H1 (cell line): ENCODE measurements at regions not wholly inside any gene's neighbourhood (a gene's known extent, or its start where the extent isn't known, plus 50 kb on each side); places are given as distances from the start of the nearest gene placed in this dataset.

Source experiments
- CTCF ChIA-PET: fragments of 300-600 bp; sonication (Branson Sonifier 250); formaldehyde crosslinking; loops from one replicate; lab custom pipeline; 2021; ENCODE audit not compliant: partially characterized antibody; lab: Charles Lee
- POLR2A ChIA-PET: fragments of 300-600 bp; sonication (Branson Sonifier 250); formaldehyde crosslinking; loops from one replicate; lab custom pipeline; 2021; ENCODE audit warnings: inconsistent platforms; ENCODE audit not compliant: partially characterized antibody; lab: Charles Lee
- DNase-seq, 2 experiments: peaks; one replicate each; pipeline versions ENCODE4 v3.0.0 to v3.0.0-alpha.2; 2010 to 2022; ENCODE audit warnings: low spot score in 2 of 2, low read depth in 1 of 2, mixed read lengths in 1 of 2
- FAIRE-seq: peaks from 2 replicates; lab custom pipeline; 2011; peaks lifted over from hg19 to GRCh38; lab: Jason Lieb, UNC
- H2AFZ ChIP-seq: 2 replicates; pipeline ENCODE4 v1.8.1; 2012; ENCODE audit warnings: low read length, inconsistent platforms
- H2AK5ac ChIP-seq: 2 replicates; pipeline ENCODE4 v1.6.1; 2013; ENCODE audit warnings: low read depth, low read length
- H2BK120ac ChIP-seq: replicated peaks from 2 replicates; pipeline ENCODE3; 2013; ENCODE audit warnings: low read depth, low read length, inconsistent platforms
- H2BK12ac ChIP-seq: 2 replicates; pipeline ENCODE4 v1.6.1; 2013; ENCODE audit warnings: low read depth, low read length
- H2BK15ac ChIP-seq: 2 replicates; pipeline ENCODE4 v1.6.1; 2013; ENCODE audit warnings: low read length
- H2BK20ac ChIP-seq: 2 replicates; pipeline ENCODE4 v1.6.1; 2013; ENCODE audit warnings: low read length
- H2BK5ac ChIP-seq: 2 replicates; pipeline ENCODE4 v1.6.1; 2013; ENCODE audit warnings: low read depth, low read length
- H3K14ac ChIP-seq: 2 replicates; pipeline ENCODE4 v1.6.1; 2013; ENCODE audit warnings: inconsistent platforms; ENCODE audit not compliant: insufficient read length
- H3K18ac ChIP-seq: 2 replicates; pipeline ENCODE4 v1.6.1; 2013; ENCODE audit warnings: low read length; ENCODE audit errors: extremely low read depth
- H3K23ac ChIP-seq: 2 replicates; pipeline ENCODE4 v1.6.1; 2013; ENCODE audit warnings: inconsistent platforms; ENCODE audit not compliant: insufficient read length
- H3K23me2 ChIP-seq: 2 replicates; pipeline ENCODE4 v1.6.1; 2013; ENCODE audit warnings: low read depth, low read length
- H3K27ac ChIP-seq: 2 replicates; pipeline ENCODE4 v1.6.1; 2011; ENCODE audit warnings: low read depth, low read length, inconsistent platforms
- H3K27me3 ChIP-seq, 4 experiments: replicated peaks in 1 of 4; 1 replicate in 1 of 4; 2 replicates in 3 of 4; pipeline versions ENCODE4 v1.6.1 to v1.8.1; 2011 to 2013; ENCODE audit warnings: low read length in 3 of 4, mild to moderate bottlenecking in 3 of 4, inconsistent platforms in 2 of 4, mixed read lengths in 2 of 4, moderate library complexity in 1 of 4; ENCODE audit not compliant: control insufficient read depth in 3 of 4, insufficient read depth in 3 of 4; ENCODE audit errors: extremely low read depth in 1 of 4
- H3K36me3 ChIP-seq, 4 experiments: 2 replicates each; pipeline versions ENCODE4 v1.6.1 to v1.8.1; 2011 to 2013; ENCODE audit warnings: mild to moderate bottlenecking in 4 of 4, low read length in 3 of 4, moderate library complexity in 2 of 4, control low read depth in 1 of 4, inconsistent platforms in 1 of 4; ENCODE audit not compliant: insufficient read depth in 4 of 4, control insufficient read depth in 2 of 4
- H3K4ac ChIP-seq: replicated peaks from 2 replicates; pipeline ENCODE3; 2013; ENCODE audit warnings: low read length, low read depth, mixed read lengths, inconsistent platforms; ENCODE audit not compliant: insufficient read length
- H3K4me1 ChIP-seq, 4 experiments: replicated peaks in 1 of 4; 1 replicate in 1 of 4; 2 replicates in 3 of 4; pipeline versions ENCODE4 v1.6.1 to v1.8.1; 2011 to 2013; ENCODE audit warnings: low read length in 3 of 4, inconsistent platforms in 2 of 4, mixed read lengths in 1 of 4; ENCODE audit not compliant: insufficient read depth in 4 of 4, control insufficient read depth in 3 of 4
- H3K4me2 ChIP-seq, 2 experiments: 2 replicates each; pipeline versions ENCODE4 v1.6.1 to v1.8.1; 2011 to 2013; ENCODE audit warnings: low read depth in 2 of 2, low read length in 2 of 2, control low read depth in 1 of 2, inconsistent platforms in 1 of 2, mild to moderate bottlenecking in 1 of 2; ENCODE audit not compliant: insufficient read depth in 1 of 2
- H3K4me3 ChIP-seq, 4 experiments: fragments of 200-600, 300-600 bp in 1 of 4; sonication (generic), shearing (Covaris generic), sonication (Bioruptor Twin) in 1 of 4; 2 replicates each; pipeline versions ENCODE4 v1.5.1 to v1.8.1; 2011 to 2016; ENCODE audit warnings: low read length in 4 of 4, low read depth in 3 of 4, control low read depth in 2 of 4, inconsistent platforms in 2 of 4, mild to moderate bottlenecking in 2 of 4, mixed read lengths in 1 of 4, moderate library complexity in 1 of 4; ENCODE audit not compliant: insufficient read depth in 2 of 4; ENCODE audit errors: extremely low read depth in 1 of 4
- H3K56ac ChIP-seq: replicated peaks from 2 replicates; pipeline ENCODE3; 2013; ENCODE audit warnings: low read depth, mild to moderate bottlenecking, mixed read lengths, low read length, inconsistent platforms; ENCODE audit not compliant: insufficient read length
- H3K79me1 ChIP-seq: 2 replicates; pipeline ENCODE4 v1.6.1; 2013; ENCODE audit warnings: low read depth, low read length, control low read depth
- H3K79me2 ChIP-seq, 2 experiments: 2 replicates each; pipeline versions ENCODE4 v1.6.1 to v1.8.1; 2012 to 2013; ENCODE audit warnings: low read length in 2 of 2, mild to moderate bottlenecking in 2 of 2, inconsistent platforms in 1 of 2; ENCODE audit not compliant: insufficient read depth in 2 of 2, control insufficient read depth in 1 of 2
- H3K9ac ChIP-seq, 4 experiments: replicated peaks in 1 of 4; 1 replicate in 1 of 4; 2 replicates in 3 of 4; pipeline versions ENCODE4 v1.6.1 to v1.8.1; 2011 to 2013; ENCODE audit warnings: low read depth in 3 of 4, low read length in 3 of 4, control low read depth in 2 of 4, mild to moderate bottlenecking in 2 of 4, moderate library complexity in 2 of 4, inconsistent platforms in 1 of 4; ENCODE audit errors: extremely low read depth in 1 of 4
- H3K9me3 ChIP-seq, 2 experiments: 2 replicates each; pipeline versions ENCODE4 v1.6.1 to v1.8.1; 2012 to 2013; ENCODE audit warnings: mild to moderate bottlenecking in 2 of 2, moderate library complexity in 2 of 2, control low read depth in 1 of 2, inconsistent platforms in 1 of 2, low read depth in 1 of 2, low read length in 1 of 2, mixed read lengths in 1 of 2; ENCODE audit not compliant: insufficient read depth in 2 of 2
- H4K20me1 ChIP-seq, 2 experiments: replicated peaks in 1 of 2; 2 replicates each; pipeline versions ENCODE3 to v1.8.1; 2011 to 2013; ENCODE audit warnings: inconsistent platforms in 2 of 2, low read length in 2 of 2, mild to moderate bottlenecking in 1 of 2; ENCODE audit not compliant: insufficient read depth in 2 of 2, control insufficient read depth in 1 of 2
- H4K5ac ChIP-seq: 2 replicates; pipeline ENCODE4 v1.6.1; 2013; ENCODE audit warnings: low read length, low read depth, mixed read lengths, inconsistent platforms; ENCODE audit not compliant: insufficient read length
- H4K8ac ChIP-seq: 2 replicates; pipeline ENCODE4 v1.8.0; 2013; ENCODE audit warnings: mild to moderate bottlenecking, moderate library complexity, low read length, inconsistent platforms; ENCODE audit not compliant: insufficient read depth; ENCODE audit errors: extremely low read depth
- H4K91ac ChIP-seq: replicated peaks from 2 replicates; pipeline ENCODE3; 2013; ENCODE audit warnings: low read length, mixed read lengths, inconsistent platforms; ENCODE audit not compliant: insufficient read length
- BACH1 ChIP-seq: IDR thresholded peaks from 2 replicates; pipeline ENCODE4 v1.6.1; 2012; ENCODE audit warnings: low read length, improper control_type of control experiment
- CTBP2 ChIP-seq: IDR thresholded peaks from 2 replicates; pipeline ENCODE4 v1.7.0; 2011; ENCODE audit warnings: borderline replicate concordance, mild to moderate bottlenecking, moderate library complexity, mixed read lengths, low read length; ENCODE audit not compliant: insufficient read depth, insufficient read length
- KDM5A ChIP-seq: fragments of 200-600 bp; IDR thresholded peaks from 2 replicates; pipeline ENCODE4 v1.7.1; 2012; ENCODE audit warnings: mild to moderate bottlenecking, low read length, inconsistent platforms, mixed read lengths
- PHF8 ChIP-seq: fragments of 200-600 bp; sonication (generic); conservative IDR thresholded peaks from 2 replicates; pipeline ENCODE4 v1.7.1; 2012; ENCODE audit warnings: low read depth, mild to moderate bottlenecking, inconsistent platforms, low read length, moderate library complexity
- RXRA ChIP-seq: IDR thresholded peaks from 2 replicates; pipeline ENCODE4 v1.6.1; 2011; ENCODE audit warnings: low read depth, mild to moderate bottlenecking, low read length, moderate library complexity; ENCODE audit not compliant: insufficient read depth
- SAP30 ChIP-seq: fragments of 300-600 bp; sonication (generic); IDR thresholded peaks from 2 replicates; pipeline ENCODE4 v1.7.1; 2012; ENCODE audit warnings: low read length, moderate library complexity, mild to moderate bottlenecking, inconsistent platforms; ENCODE audit not compliant: insufficient read depth, insufficient replicate concordance
- SIN3A ChIP-seq, 2 experiments: IDR thresholded peaks in 1 of 2; conservative IDR thresholded peaks in 1 of 2; 2 replicates each; pipeline ENCODE4 v1.6.1; 2011 to 2012; ENCODE audit warnings: low read length in 2 of 2, improper control_type of control experiment in 1 of 2, low read depth in 1 of 2, mild to moderate bottlenecking in 1 of 2
- SUZ12 ChIP-seq: fragments of 200-600 bp; sonication (generic); IDR thresholded peaks from 2 replicates; pipeline ENCODE4 v1.6.1; 2012; ENCODE audit warnings: mild to moderate bottlenecking, inconsistent platforms, low read length, moderate library complexity, mixed read lengths
- WGBS, 2 experiments: shearing (Covaris generic) in 1 of 2; methylation state at CpG; one replicate each; pipeline versions ENCODE4 v1.1.6 to v1.1.7; 2013 to 2015; ENCODE audit warnings: low lambda C conversion rate in 2 of 2, mixed read lengths in 2 of 2, inconsistent platforms in 1 of 2, low coverage in 1 of 2, missing lambda C conversion rate in 1 of 2; ENCODE audit not compliant: insufficient replicate concordance in 2 of 2, insufficient coverage in 1 of 2, insufficient read length in 1 of 2; ENCODE audit errors: extremely low coverage in 1 of 2, missing lambda C conversion rate in 1 of 2; 5-methylcytosine and 5-hydroxymethylcytosine counted together
- TF ChIP-seq, protein P1 (sequence below): IDR thresholded peaks from 2 replicates; pipeline ENCODE4 v1.6.1; 2012; ENCODE audit warnings: inconsistent platforms

GRCh38 chr4:188409851-188410250 is 270.6 kb downstream of the TRIML1 start:
- H3K23ac ChIP-seq: no peak overlapping the region
- POLR2A ChIA-PET: no interaction called here
- no peak overlapping the region for H3K4me2 ChIP-seq
- no peak overlapping the region for H2BK5ac ChIP-seq
- no peak overlapping the region for H2AFZ ChIP-seq
- no peak overlapping the region for H3K56ac ChIP-seq
- H2BK15ac ChIP-seq: no peak overlapping the region; the same call in 1 of the 2 replicates
- no peak for TF ChIP-seq SIN3A (conservative IDR thresholded peaks at IDR 0.05 in 1 of 2, IDR thresholded peaks at IDR 0.05 in 1 of 2; ENCODE audit: low read depth in 1 of 2, low read length in 2 of 2)
- no peak for TF ChIP-seq CTBP2
- TF ChIP-seq, protein P1, sequence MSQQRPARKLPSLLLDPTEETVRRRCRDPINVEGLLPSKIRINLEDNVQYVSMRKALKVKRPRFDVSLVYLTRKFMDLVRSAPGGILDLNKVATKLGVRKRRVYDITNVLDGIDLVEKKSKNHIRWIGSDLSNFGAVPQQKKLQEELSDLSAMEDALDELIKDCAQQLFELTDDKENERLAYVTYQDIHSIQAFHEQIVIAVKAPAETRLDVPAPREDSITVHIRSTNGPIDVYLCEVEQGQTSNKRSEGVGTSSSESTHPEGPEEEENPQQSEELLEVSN: no peak
- no peak for TF ChIP-seq SUZ12
- TF ChIP-seq BACH1: no peak
- TF ChIP-seq SAP30: no peak
- no peak for TF ChIP-seq KDM5A
- TF ChIP-seq PHF8: no peak
- no peak for TF ChIP-seq RXRA
- TF ChIP-seq, all 59 proteins: peak for 0
- Histone ChIP-seq H3K79me1 (no peaks in the 10 kb centered on the region), H4K8ac (no peak overlapping the region), H3K36me3 (no peaks in the 10 kb centered on the region), H4K20me1 (no peaks in the 10 kb centered on the region), H2BK12ac (no peak overlapping the region), H3K4ac (no peak overlapping the region), H3K27me3 (no peaks in the 10 kb centered on the region), H3K27ac (no peak overlapping the region), H2BK20ac (no peak overlapping the region), H4K91ac (no peak overlapping the region), H3K9me3 (no peaks in the 10 kb centered on the region; a peak in 1 of 4 replicates), H3K18ac (no peak overlapping the region), H3K9ac (no peak overlapping the region), H3K23me2 (no peaks in the 10 kb centered on the region), H3K14ac (no peak overlapping the region), H4K5ac (no peak overlapping the region), H3K79me2 (no peaks in the 10 kb centered on the region), H3K4me1 (no peaks in the 10 kb centered on the region), H2AK5ac (no peak overlapping the region), H3K4me3 (no peak overlapping the region), H2BK120ac (no peak overlapping the region)
- 93% methylated on average over 6 of the region's 6 CpGs; no CpG with 5 or more reads in 1 of the 2 experiments for WGBS, 2 experiments
- CTCF ChIA-PET: interaction anchor here (1.1 to 1.5 kb wide), 2 partner anchors 47 kb away, joined by 4 to 5 read pairs; no protein-coding TSS in a partner anchor
- DNase-seq (no peak), FAIRE-seq (no peak)
